ENCODE measurements at regions not wholly inside any gene's neighbourhood (a gene's known extent, or its start where the extent isn't known, plus 50 kb on each side); places are given as distances from the start of the nearest gene placed in this dataset.

- H3K4me3 Mint-ChIP-seq, result no peak overlapping the region
- no peaks in the 10 kb centered on the region for H3K27me3 Mint-ChIP-seq (ENCODE audit: low read depth)
- H3K9me3 Mint-ChIP-seq, result peaks cover 8% of the 10 kb centered on the region
- no peak for TF ChIP-seq CTCF (conservative IDR thresholded peaks at IDR 0.05)
- H3K27ac Mint-ChIP-seq (ENCODE audit: unreplicated experiment), result no peak overlapping the region
- no peak for DNase-seq (ENCODE audit: low read depth, low spot score)
- no peaks in the 10 kb centered on the region for H3K4me1 Mint-ChIP-seq
- H3K36me3 Mint-ChIP-seq (ENCODE audit: low read depth), result no peaks in the 10 kb centered on the region
These were observed 57.8 kb upstream of the NDST4 start for GRCh38 chr4:115171220-115171619.

GRCh38 chr4:115165503-115165902, 52.1 kb upstream of the NDST4 start:
- TF ChIP-seq CTCF (conservative IDR thresholded peaks at IDR 0.05), result no peak
- Mint-ChIP-seq H3K4me1 (no peaks in the 10 kb centered on the region), H3K4me3 (no peak overlapping the region), H3K27ac (ENCODE audit: unreplicated experiment) (no peak overlapping the region), H3K27me3 (ENCODE audit: low read depth) (no peaks in the 10 kb centered on the region), H3K9me3 (peaks cover 3% of the 10 kb centered on the region), H3K36me3 (ENCODE audit: low read depth) (no peaks in the 10 kb centered on the region)
- DNase-seq (ENCODE audit: low read depth, low spot score), result no peak
